Neural progenitor cell (in vitro differentiated cells): ENCODE measurements at regions not wholly inside any gene's neighbourhood (a gene's known extent, or its start where the extent isn't known, plus 50 kb on each side); places are given as distances from the start of the nearest gene placed in this dataset.
"Not testable (repeated sequence)": the region's sequence is repeated elsewhere in the genome, so short reads cannot be mapped to it uniquely, and the experiment has no call there.

Experiments
- DNase-seq: peaks from one replicate; pipeline ENCODE4 v3.0.0-alpha.2; 2016; ENCODE audit warnings: low spot score
- H2AFZ ChIP-seq: fragments of 200-600 bp; sonication (generic); replicated peaks from 2 replicates; pipeline ENCODE4 v1.6.1; 2016; ENCODE audit warnings: antibody characterized with exemption
- H3F3A ChIP-seq: fragments of 200-600 bp; sonication (generic); 2 replicates; pipeline ENCODE4 v1.6.1; 2016; ENCODE audit warnings: antibody characterized with exemption, low read depth
- H3K27ac ChIP-seq: fragments of 200-600 bp; sonication (generic); 2 replicates; pipeline ENCODE4 v1.5.1; 2016; ENCODE audit warnings: mild to moderate bottlenecking
- H3K27me3 ChIP-seq: fragments of 200-600 bp; sonication (generic); 2 replicates; pipeline ENCODE4 v1.6.1; 2016; ENCODE audit warnings: mild to moderate bottlenecking, moderate library complexity
- H3K36me3 ChIP-seq: fragments of 200-600 bp; sonication (generic); 2 replicates; pipeline ENCODE4 v1.5.1; 2016
- H3K4me1 ChIP-seq: fragments of 200-600 bp; sonication (generic); 2 replicates; pipeline ENCODE4 v1.6.1; 2016; ENCODE audit warnings: mixed run types
- H3K4me2 ChIP-seq: fragments of 200-600 bp; sonication (generic); 2 replicates; pipeline ENCODE4 v1.6.1; 2016
- H3K4me3 ChIP-seq: fragments of 200-600 bp; sonication (generic); 2 replicates; pipeline ENCODE4 v1.5.1; 2016
- H3K79me2 ChIP-seq: fragments of 200-600 bp; sonication (generic); 2 replicates; pipeline ENCODE4 v1.6.1; 2016; ENCODE audit warnings: low read depth
- H3K9ac ChIP-seq: fragments of 200-600 bp; sonication (generic); 2 replicates; pipeline ENCODE4 v1.6.1; 2016
- H3K9me3 ChIP-seq: fragments of 200-600 bp; sonication (generic); 2 replicates; pipeline ENCODE4 v1.5.1; 2016; ENCODE audit warnings: low read depth
- H4K20me1 ChIP-seq: fragments of 200-600 bp; sonication (generic); 2 replicates; pipeline ENCODE4 v1.6.1; 2016; ENCODE audit warnings: low read depth
- H3K27ac Mint-ChIP-seq: 3 replicates; pipeline ENCODE4 v1.8.0; 2021; ENCODE audit warnings: mixed read lengths
- H3K27me3 Mint-ChIP-seq: 2 replicates; pipeline ENCODE4 v1.8.0; 2022; ENCODE audit warnings: low read depth, mild to moderate bottlenecking, inconsistent platforms, moderate library complexity, mixed read lengths; ENCODE audit not compliant: insufficient read depth
- H3K36me3 Mint-ChIP-seq: 3 replicates; pipeline ENCODE4 v1.8.0; 2021; ENCODE audit warnings: mixed read lengths
- H3K4me1 Mint-ChIP-seq: 3 replicates; pipeline ENCODE4 v1.8.0; 2021; ENCODE audit warnings: mixed read lengths
- H3K4me3 Mint-ChIP-seq: 3 replicates; pipeline ENCODE4 v1.8.0; 2021; ENCODE audit warnings: mild to moderate bottlenecking, moderate library complexity, mixed read lengths
- H3K9me3 Mint-ChIP-seq: 3 replicates; pipeline ENCODE4 v1.8.0; 2020; ENCODE audit warnings: mixed read lengths
- CTCF ChIP-seq: fragments of 200-600 bp; sonication (generic); IDR thresholded peaks from 2 replicates; pipeline ENCODE4 v1.5.1; 2017; ENCODE audit warnings: antibody characterized with exemption, mild to moderate bottlenecking
- EZH2 ChIP-seq: fragments of 200-600 bp; sonication (generic); IDR thresholded peaks from 2 replicates; pipeline ENCODE4 v1.6.1; 2017; ENCODE audit warnings: antibody characterized with exemption, mild to moderate bottlenecking, moderate library complexity
- EZH2phosphoT487 ChIP-seq: fragments of 200-600 bp; sonication (generic); IDR thresholded peaks from 2 replicates; pipeline ENCODE4 v1.6.1; 2017; ENCODE audit warnings: antibody characterized with exemption

DNA sequence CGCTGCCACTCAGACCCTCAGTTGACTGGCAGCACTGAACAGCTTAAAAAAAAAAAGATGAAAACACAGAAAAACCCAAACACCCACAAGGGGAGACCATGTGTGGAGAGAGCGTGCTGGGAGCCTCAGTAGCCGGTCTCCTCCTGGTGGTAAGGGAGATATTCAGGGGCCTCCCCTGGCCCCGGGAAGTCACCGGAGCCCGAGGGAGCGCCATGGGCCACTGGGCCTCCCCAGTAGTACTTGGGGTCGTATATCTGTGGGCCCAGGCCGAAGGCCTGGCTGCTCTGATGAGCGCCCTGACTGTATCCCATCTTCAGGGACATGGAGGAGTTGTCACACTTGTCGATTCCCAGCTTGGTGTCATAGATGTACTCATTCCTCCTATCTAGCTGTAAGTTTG, 145.7 kb upstream of the TEKT4 start:
- Mint-ChIP-seq H3K4me3 (no peak overlapping the region), H3K4me1 (no peaks in the 10 kb centered on the region), H3K27ac (no peak overlapping the region), H3K36me3 (no peaks in the 10 kb centered on the region), H3K9me3 (peaks cover 7% of the 10 kb centered on the region), H3K27me3 (peaks cover 3% of the 10 kb centered on the region)
- Histone ChIP-seq H3K79me2 (no peaks in the 10 kb centered on the region), H3K4me2 (no peak overlapping the region), H3K36me3 (no peaks in the 10 kb centered on the region), H3K27ac (no peak overlapping the region), H3K4me3 (no peak overlapping the region), H3K9me3 (no peaks in the 10 kb centered on the region), H2AFZ (no peak overlapping the region), H3K9ac (no peak overlapping the region), H3K27me3 (no peaks in the 10 kb centered on the region), H4K20me1 (no peaks in the 10 kb centered on the region), H3K4me1 (no peaks in the 10 kb centered on the region), H3F3A (no peaks in the 10 kb centered on the region)
- no peak for DNase-seq
- TF ChIP-seq CTCF = no peak
- no peak for TF ChIP-seq EZH2
- no peak for TF ChIP-seq EZH2phosphoT487

- H4K20me1 ChIP-seq, H3K4me1 Mint-ChIP-seq, H3K27me3 Mint-ChIP-seq, H3K27me3 ChIP-seq, H3K4me3 ChIP-seq, H3K9me3 ChIP-seq, H3K27ac ChIP-seq, H3K9me3 Mint-ChIP-seq, H3K4me1 ChIP-seq, H2AFZ ChIP-seq, H3F3A ChIP-seq, H3K36me3 ChIP-seq, H3K79me2 ChIP-seq, H3K27ac Mint-ChIP-seq, H3K9ac ChIP-seq, DNase-seq, H3K4me2 ChIP-seq, H3K4me3 Mint-ChIP-seq, H3K36me3 Mint-ChIP-seq: not testable (repeated sequence)
Measured at GRCh38 chr2:94735536-94735935, 135.7 kb upstream of the TEKT4 start.

GRCh38 chr2:94737145-94737544, 134.1 kb upstream of the TEKT4 start:
- not testable (repeated sequence) for H3K4me3 Mint-ChIP-seq, H3K79me2 ChIP-seq, H2AFZ ChIP-seq, H3K4me2 ChIP-seq, H3K27me3 Mint-ChIP-seq, H3K4me1 ChIP-seq, H3K9me3 ChIP-seq, H3F3A ChIP-seq, H3K27ac ChIP-seq, H3K4me1 Mint-ChIP-seq, H4K20me1 ChIP-seq, H3K4me3 ChIP-seq, H3K9ac ChIP-seq, H3K36me3 Mint-ChIP-seq, H3K27ac Mint-ChIP-seq, H3K27me3 ChIP-seq, H3K36me3 ChIP-seq
- peak; percentile 25 for DNase-seq
- peaks cover 11% of the 10 kb centered on the region for H3K9me3 Mint-ChIP-seq

- not testable (repeated sequence) for DNase-seq, H3K4me2 ChIP-seq, H3K4me1 ChIP-seq, H3K4me1 Mint-ChIP-seq, H3K4me3 Mint-ChIP-seq, H3K4me3 ChIP-seq, H3F3A ChIP-seq, H3K36me3 ChIP-seq, H3K9me3 ChIP-seq, H3K79me2 ChIP-seq, H3K27me3 ChIP-seq, H4K20me1 ChIP-seq, H3K27ac Mint-ChIP-seq, H3K36me3 Mint-ChIP-seq, H2AFZ ChIP-seq, H3K9ac ChIP-seq, H3K27ac ChIP-seq
- H3K27me3 Mint-ChIP-seq = peaks cover 10% of the 10 kb centered on the region
- peaks cover 11% of the 10 kb centered on the region for H3K9me3 Mint-ChIP-seq
Measured at GRCh38 chr2:94737736-94738342, 133.4 kb upstream of the TEKT4 start.

GRCh38 chr2:94753466-94753998, 117.7 kb upstream of the TEKT4 start:
- no peak overlapping the region for H3K27ac ChIP-seq
- Mint-ChIP-seq H3K36me3 (no peaks in the 10 kb centered on the region), H3K27ac (no peak overlapping the region), H3K4me1 (no peaks in the 10 kb centered on the region), H3K4me3 (no peak overlapping the region), H3K27me3 (peaks cover 9% of the 10 kb centered on the region), H3K9me3 (peaks cover 13% of the 10 kb centered on the region)
- no peaks in the 10 kb centered on the region for H3K79me2 ChIP-seq
- no peak for DNase-seq
- H3K27me3 ChIP-seq = no peaks in the 10 kb centered on the region
- TF ChIP-seq EZH2 (no peak), CTCF (no peak), EZH2phosphoT487 (no peak)
- H4K20me1 ChIP-seq = no peaks in the 10 kb centered on the region
- no peak overlapping the region for H3K4me2 ChIP-seq
- no peak overlapping the region for H2AFZ ChIP-seq
- H3K36me3 ChIP-seq = no peaks in the 10 kb centered on the region
- H3K4me3 ChIP-seq = no peak overlapping the region
- no peaks in the 10 kb centered on the region for H3F3A ChIP-seq
- no peak overlapping the region for H3K9ac ChIP-seq
- H3K4me1 ChIP-seq = no peaks in the 10 kb centered on the region
- H3K9me3 ChIP-seq = peaks cover 14% of the 10 kb centered on the region
